Lower leg skin (tissue), 3 donors: ENCODE measurements at regions not wholly inside any gene's neighbourhood (a gene's known extent, or its start where the extent isn't known, plus 50 kb on each side); places are given as distances from the start of the nearest gene placed in this dataset.

Experiments used
- CTCF ChIP-seq, 3 donors: fragments of 450-650 bp; IDR thresholded peaks; one replicate each; pipeline ENCODE4 v1.5.1; 2016; ENCODE audit warnings: antibody characterized with exemption in 3 of 3, mild to moderate bottlenecking in 3 of 3, moderate library complexity in 2 of 3
- POLR2A ChIP-seq, 2 donors: fragments of 450-650 bp; IDR thresholded peaks; one replicate each; pipeline ENCODE4 v1.6.1; 2016 to 2017; ENCODE audit warnings: antibody characterized with exemption in 2 of 2, mild to moderate bottlenecking in 1 of 2, moderate library complexity in 1 of 2

GRCh38 chr6:8225113-8225512 lies 122.8 kb upstream of the EEF1E1 start:
- no peak for TF ChIP-seq POLR2A (IDR thresholded peaks at IDR 0.05)
- no peak for TF ChIP-seq CTCF (IDR thresholded peaks at IDR 0.05)
